IPS-20b (cell line): ENCODE measurements at regions not wholly inside any gene's neighbourhood (a gene's known extent, or its start where the extent isn't known, plus 50 kb on each side); places are given as distances from the start of the nearest gene placed in this dataset.

Experiments used
- H3K27ac ChIP-seq: one replicate; pipeline ENCODE4 v1.5.1; 2013; ENCODE audit warnings: low read length
- H3K27me3 ChIP-seq: 2 replicates; pipeline ENCODE4 v1.6.1; 2013; ENCODE audit warnings: mild to moderate bottlenecking, low read length, inconsistent platforms; ENCODE audit not compliant: insufficient read depth
- H3K36me3 ChIP-seq: 2 replicates; pipeline ENCODE4 v1.6.1; 2013; ENCODE audit warnings: low read depth, mild to moderate bottlenecking, inconsistent platforms, low read length, moderate library complexity; ENCODE audit not compliant: insufficient read depth
- H3K4me1 ChIP-seq: 2 replicates; pipeline ENCODE4 v1.6.1; 2013; ENCODE audit warnings: mild to moderate bottlenecking, control low read depth, inconsistent platforms, low read length, moderate library complexity; ENCODE audit not compliant: insufficient read depth
- H3K4me3 ChIP-seq: 2 replicates; pipeline ENCODE4 v1.5.1; 2013; ENCODE audit warnings: mild to moderate bottlenecking, low read length, inconsistent platforms
- H3K9ac ChIP-seq: 2 replicates; pipeline ENCODE4 v1.6.1; 2013; ENCODE audit warnings: low read depth, mild to moderate bottlenecking, inconsistent platforms, low read length, moderate library complexity
- H3K9me3 ChIP-seq: 2 replicates; pipeline ENCODE4 v1.6.1; 2013; ENCODE audit warnings: mild to moderate bottlenecking, low read depth, low read length, inconsistent platforms; ENCODE audit not compliant: insufficient read depth

GRCh38 chr16:85390511-85391174 is 222.5 kb upstream of the GSE1 start:
- Histone ChIP-seq H3K4me1 (no peaks in the 10 kb centered on the region; the same call in 1 of the 2 replicates), H3K4me3 (no peak overlapping the region), H3K36me3 (no peaks in the 10 kb centered on the region), H3K27ac (no peak overlapping the region), H3K9me3 (no peaks in the 10 kb centered on the region), H3K27me3 (no peaks in the 10 kb centered on the region), H3K9ac (no peak overlapping the region)

GRCh38 chr16:85391175-85391707 is 221.9 kb upstream of the GSE1 start:
- no peaks in the 10 kb centered on the region for H3K9me3 ChIP-seq
- H3K27ac ChIP-seq = no peak overlapping the region
- H3K36me3 ChIP-seq = no peaks in the 10 kb centered on the region
- 0 out of 2 replicates have a peak, but pooled peaks cover 1% of the 10 kb centered on the region for H3K27me3 ChIP-seq
- H3K4me3 ChIP-seq = no peak overlapping the region
- peaks cover 4% of the 10 kb centered on the region; the same call in 1 of the 2 replicates for H3K4me1 ChIP-seq
- H3K9ac ChIP-seq = no peak overlapping the region

- Histone ChIP-seq H3K4me3 (no peak overlapping the region), H3K27ac (no peak overlapping the region), H3K27me3 (0 out of 2 replicates have a peak, but pooled peaks cover 3% of the 10 kb centered on the region), H3K4me1 (peaks cover 9% of the 10 kb centered on the region; the same call in 1 of the 2 replicates), H3K9ac (no peak overlapping the region), H3K36me3 (no peaks in the 10 kb centered on the region), H3K9me3 (no peaks in the 10 kb centered on the region)
These were observed 221.1 kb upstream of the GSE1 start for GRCh38 chr16:85391769-85392583.

- Histone ChIP-seq H3K27ac (no peak overlapping the region), H3K9me3 (no peaks in the 10 kb centered on the region), H3K9ac (no peak overlapping the region), H3K27me3 (0 out of 2 replicates have a peak, but pooled peaks cover 3% of the 10 kb centered on the region), H3K36me3 (no peaks in the 10 kb centered on the region), H3K4me3 (no peak overlapping the region), H3K4me1 (peaks cover 9% of the 10 kb centered on the region; the same call in 1 of the 2 replicates)
These were observed 220.1 kb upstream of the GSE1 start for GRCh38 chr16:85392756-85393673.

- peak overlapping the region; percentile 27; the same call in 1 of the 2 replicates for H3K4me3 ChIP-seq
- H3K27me3 ChIP-seq = 0 out of 2 replicates have a peak, but pooled peaks cover 3% of the 10 kb centered on the region
- H3K36me3 ChIP-seq = no peaks in the 10 kb centered on the region
- peaks cover 9% of the 10 kb centered on the region; the same call in 1 of the 2 replicates for H3K4me1 ChIP-seq
- H3K9ac ChIP-seq = no peak overlapping the region
- no peak overlapping the region for H3K27ac ChIP-seq
- H3K9me3 ChIP-seq = no peaks in the 10 kb centered on the region
These were observed 219.3 kb upstream of the GSE1 start for GRCh38 chr16:85393674-85394451.

- H3K36me3 ChIP-seq = no peaks in the 10 kb centered on the region
- H3K9ac ChIP-seq = no peak overlapping the region
- H3K27ac ChIP-seq = no peak overlapping the region
- peaks cover 11% of the 10 kb centered on the region; the same call in 1 of the 2 replicates for H3K4me1 ChIP-seq
- H3K9me3 ChIP-seq = no peaks in the 10 kb centered on the region
- no peak overlapping the region for H3K4me3 ChIP-seq
- H3K27me3 ChIP-seq = 0 out of 2 replicates have a peak, but pooled peaks cover 3% of the 10 kb centered on the region
These were observed 218.5 kb upstream of the GSE1 start for GRCh38 chr16:85394456-85395206.

- H3K9ac ChIP-seq = no peak overlapping the region
- no peak overlapping the region for H3K4me3 ChIP-seq
These were observed 217.8 kb upstream of the GSE1 start for GRCh38 chr16:85395207-85395912.

GRCh38 chr16:85395913-85396878 is 216.9 kb upstream of the GSE1 start:
- no peak overlapping the region for H3K4me3 ChIP-seq
- H3K9me3 ChIP-seq = no peaks in the 10 kb centered on the region
- H3K27me3 ChIP-seq = 0 out of 2 replicates have a peak, but pooled peaks cover 3% of the 10 kb centered on the region
- peak overlapping the region; percentile 44 for H3K9ac ChIP-seq
- H3K4me1 ChIP-seq = peaks cover 11% of the 10 kb centered on the region; the same call in 1 of the 2 replicates
- H3K27ac ChIP-seq = no peak overlapping the region
- no peaks in the 10 kb centered on the region for H3K36me3 ChIP-seq

More at GRCh38 chr16:85395207-85395912, 217.8 kb upstream of the GSE1 start:
- Histone ChIP-seq H3K4me1 (peaks cover 11% of the 10 kb centered on the region; the same call in 1 of the 2 replicates), H3K36me3 (no peaks in the 10 kb centered on the region), H3K27me3 (0 out of 2 replicates have a peak, but pooled peaks cover 3% of the 10 kb centered on the region), H3K9me3 (no peaks in the 10 kb centered on the region), H3K27ac (no peak overlapping the region)
